ENCODE measurements at regions not wholly inside any gene's neighbourhood (a gene's known extent, or its start where the extent isn't known, plus 50 kb on each side); places are given as distances from the start of the nearest gene placed in this dataset.

- H2BK120ac ChIP-seq (ENCODE audit: low read depth, low read length, poor library complexity, severe bottlenecking): no peak overlapping the region
- Mint-ChIP-seq H3K36me3 (ENCODE audit: insufficient read depth in 1 of 3, low read depth in 3 of 3) (no peaks in the 10 kb centered on the region; a peak in 1 of 7 replicates), H3K4me1 (peaks cover 3% of the 10 kb centered on the region in 2 experiments; a peak in 1 of 4 replicates), H3K9me3 (no peaks in the 10 kb centered on the region), H3K27me3 (ENCODE audit: low read depth) (peaks cover 1% of the 10 kb centered on the region; the same call in 1 of the 2 replicates), H3K4me3 (no peak overlapping the region), H3K27ac (no peak overlapping the region)
- no peak overlapping the region for H3T11ph ChIP-seq (ENCODE audit: low read length)
- H3K18ac ChIP-seq (ENCODE audit: insufficient read length, low read depth, low read length): no peak overlapping the region
- H2BK20ac ChIP-seq (ENCODE audit: low read depth, low read length, poor library complexity, severe bottlenecking): no peak overlapping the region
- H3K27ac ChIP-seq (ENCODE audit: insufficient read length, low read depth, low read length): no peak overlapping the region
- no peak overlapping the region for H2BK15ac ChIP-seq (ENCODE audit: low read depth, low read length)
- H2BK5ac ChIP-seq (ENCODE audit: insufficient read length, low read length): no peak overlapping the region
- H3K56ac ChIP-seq (ENCODE audit: insufficient read length, low read depth, low read length): no peak overlapping the region
- no peak overlapping the region for H2AFZ ChIP-seq (ENCODE audit: low read length)
- no peak overlapping the region for H2AK5ac ChIP-seq (ENCODE audit: insufficient read length, low read length)
- H3K79me1 ChIP-seq (ENCODE audit: insufficient read depth, low read depth, low read length, poor library complexity, severe bottlenecking): no peaks in the 10 kb centered on the region
- TF ChIP-seq CTCF (conservative IDR thresholded peaks at IDR 0.05): no peak
- H3K4me2 ChIP-seq (ENCODE audit: insufficient read depth, insufficient read length, low read length): no peak overlapping the region
- H3K4ac ChIP-seq (ENCODE audit: low read depth, low read length): no peak overlapping the region
- no peak overlapping the region for H4K5ac ChIP-seq (ENCODE audit: insufficient read length, low read depth, low read length)
- no peak overlapping the region for H4K8ac ChIP-seq (replicated peaks; ENCODE audit: insufficient read length, low read depth, low read length)
- H4K91ac ChIP-seq (ENCODE audit: insufficient read length, low read depth, low read length): no peak overlapping the region
- no CpG with 5 or more reads among the region's 9 CpGs for WGBS (ENCODE audit: extremely low coverage, insufficient read length, low lambda C conversion rate)
- H3K14ac ChIP-seq (ENCODE audit: insufficient read depth, low read length): no peak overlapping the region
- H3K27me3 ChIP-seq (ENCODE audit: insufficient read depth, low read length): no peaks in the 10 kb centered on the region
- DNase-seq: no peak
- no peaks in the 10 kb centered on the region for H3K79me2 ChIP-seq (ENCODE audit: insufficient read depth, low read length)
- no peaks in the 10 kb centered on the region for H3K4me1 ChIP-seq (ENCODE audit: insufficient read depth, low read length)
- H3K9me3 ChIP-seq (ENCODE audit: control insufficient read depth, low read depth, low read length): no peaks in the 10 kb centered on the region
- H3K9ac ChIP-seq (ENCODE audit: extremely low read depth, insufficient read length, low read length): no peak overlapping the region
- no peak overlapping the region for H3K23ac ChIP-seq (ENCODE audit: insufficient read length, low read depth, low read length)
- H3K23me2 ChIP-seq (ENCODE audit: insufficient read length, low read depth, low read length, poor library complexity, severe bottlenecking): no peaks in the 10 kb centered on the region
- H2BK12ac ChIP-seq (ENCODE audit: insufficient read length, low read depth, low read length): no peak overlapping the region
- no peaks in the 10 kb centered on the region for H4K20me1 ChIP-seq (ENCODE audit: control insufficient read depth, insufficient read depth, insufficient read length)
Measured at GRCh38 chr4:186958726-186959350, 235.2 kb upstream of the FAT1 start.
